Osteocyte (in vitro differentiated cells): ENCODE measurements at regions not wholly inside any gene's neighbourhood (a gene's known extent, or its start where the extent isn't known, plus 50 kb on each side); places are given as distances from the start of the nearest gene placed in this dataset.

Experiments used
- DNase-seq: peaks from one replicate; pipeline ENCODE4 v3.0.0; 2021; ENCODE audit warnings: mixed read lengths; ENCODE audit not compliant: unreplicated experiment; ENCODE audit errors: extremely low spot score
- H3K27ac Mint-ChIP-seq: one replicate; pipeline ENCODE4 v1.8.0; 2021; ENCODE audit warnings: mild to moderate bottlenecking, mixed read lengths; ENCODE audit not compliant: unreplicated experiment
- H3K27me3 Mint-ChIP-seq: one replicate; pipeline ENCODE4 v1.8.0; 2021; ENCODE audit warnings: mixed read lengths; ENCODE audit not compliant: unreplicated experiment
- H3K36me3 Mint-ChIP-seq: one replicate; pipeline ENCODE4 v1.8.0; 2021; ENCODE audit warnings: mixed read lengths; ENCODE audit not compliant: unreplicated experiment
- H3K4me1 Mint-ChIP-seq: one replicate; pipeline ENCODE4 v1.8.0; 2021; ENCODE audit warnings: mixed read lengths; ENCODE audit not compliant: unreplicated experiment
- H3K4me3 Mint-ChIP-seq: one replicate; pipeline ENCODE4 v1.8.0; 2021; ENCODE audit warnings: mild to moderate bottlenecking, moderate library complexity, mixed read lengths; ENCODE audit not compliant: unreplicated experiment
- H3K9me3 Mint-ChIP-seq: one replicate; pipeline ENCODE4 v1.8.0; 2021; ENCODE audit warnings: mixed read lengths; ENCODE audit not compliant: unreplicated experiment
- TF ChIP-seq, protein P1 (sequence below): fragments of 200-600 bp; sonication (generic); IDR thresholded peaks from 2 replicates; pipeline ENCODE4 v1.5.0; 2021; ENCODE audit warnings: antibody characterized with exemption, mild to moderate bottlenecking, moderate library complexity

DNA sequence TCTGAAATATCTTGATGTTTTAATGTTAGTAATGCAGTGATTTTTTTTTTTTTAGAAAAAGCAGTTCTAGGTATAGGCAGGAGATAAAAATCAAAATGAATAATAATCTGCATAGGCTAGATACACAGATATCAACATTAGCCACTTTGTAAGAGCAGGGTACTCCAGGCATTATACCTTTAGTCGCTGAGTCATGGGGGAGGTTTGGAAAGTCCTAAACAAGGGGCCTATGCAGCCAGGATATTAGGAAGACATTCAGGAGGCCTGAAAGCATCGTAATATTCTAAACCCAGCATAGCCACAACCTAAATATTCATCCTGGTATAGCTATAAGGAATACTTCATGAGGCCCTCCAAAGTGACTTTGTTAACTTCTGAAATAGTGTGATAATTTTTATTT is 258.1 kb upstream of the NECTIN3 start:
- no peak for DNase-seq
- Mint-ChIP-seq H3K27ac (no peak overlapping the region), H3K36me3 (no peaks in the 10 kb centered on the region), H3K4me1 (peaks cover 21% of the 10 kb centered on the region), H3K4me3 (no peak overlapping the region), H3K27me3 (no peaks in the 10 kb centered on the region), H3K9me3 (no peaks in the 10 kb centered on the region)
- TF ChIP-seq, protein P1, sequence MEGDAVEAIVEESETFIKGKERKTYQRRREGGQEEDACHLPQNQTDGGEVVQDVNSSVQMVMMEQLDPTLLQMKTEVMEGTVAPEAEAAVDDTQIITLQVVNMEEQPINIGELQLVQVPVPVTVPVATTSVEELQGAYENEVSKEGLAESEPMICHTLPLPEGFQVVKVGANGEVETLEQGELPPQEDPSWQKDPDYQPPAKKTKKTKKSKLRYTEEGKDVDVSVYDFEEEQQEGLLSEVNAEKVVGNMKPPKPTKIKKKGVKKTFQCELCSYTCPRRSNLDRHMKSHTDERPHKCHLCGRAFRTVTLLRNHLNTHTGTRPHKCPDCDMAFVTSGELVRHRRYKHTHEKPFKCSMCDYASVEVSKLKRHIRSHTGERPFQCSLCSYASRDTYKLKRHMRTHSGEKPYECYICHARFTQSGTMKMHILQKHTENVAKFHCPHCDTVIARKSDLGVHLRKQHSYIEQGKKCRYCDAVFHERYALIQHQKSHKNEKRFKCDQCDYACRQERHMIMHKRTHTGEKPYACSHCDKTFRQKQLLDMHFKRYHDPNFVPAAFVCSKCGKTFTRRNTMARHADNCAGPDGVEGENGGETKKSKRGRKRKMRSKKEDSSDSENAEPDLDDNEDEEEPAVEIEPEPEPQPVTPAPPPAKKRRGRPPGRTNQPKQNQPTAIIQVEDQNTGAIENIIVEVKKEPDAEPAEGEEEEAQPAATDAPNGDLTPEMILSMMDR = no peak

DNA sequence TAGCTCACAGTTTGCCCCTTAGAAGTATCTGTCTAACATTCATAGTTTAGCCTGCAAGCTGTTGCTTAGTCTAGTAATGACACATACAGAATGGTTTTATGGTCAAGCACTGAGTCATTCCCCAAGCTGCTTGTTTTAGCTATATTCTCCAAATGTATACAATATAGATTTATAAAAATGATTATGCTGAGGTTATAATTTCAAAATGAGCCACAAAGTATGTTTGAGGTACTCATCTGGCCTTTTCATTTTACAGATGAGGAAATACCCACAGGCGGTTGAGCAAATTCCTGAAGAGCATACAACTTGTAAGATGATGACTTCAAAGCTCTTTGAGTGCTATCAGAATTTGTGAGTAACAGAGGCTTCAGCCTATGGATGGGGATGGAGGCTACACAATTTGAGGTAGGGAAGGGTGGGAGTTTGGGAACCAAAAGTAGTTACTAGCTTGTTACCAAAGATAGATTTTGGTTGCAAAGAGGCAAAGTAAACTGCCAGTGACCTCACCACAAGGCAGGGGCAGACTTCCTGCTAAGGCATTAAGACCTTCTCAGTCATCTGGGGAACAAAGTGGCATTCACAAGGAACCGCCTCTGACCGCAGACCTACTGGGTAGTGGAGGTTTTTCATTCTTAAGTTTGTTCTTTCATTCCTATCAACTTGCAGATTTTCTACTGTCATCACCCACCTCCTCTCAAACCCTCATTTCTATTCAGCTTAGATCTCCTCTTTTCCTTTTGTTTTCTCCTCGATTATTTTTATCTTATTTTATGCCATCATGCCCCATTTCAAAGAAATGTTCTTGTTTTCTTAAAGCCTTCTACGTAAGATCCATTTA is 257.2 kb upstream of the NECTIN3 start:
- H3K36me3 Mint-ChIP-seq = no peaks in the 10 kb centered on the region
- TF ChIP-seq, protein P1 = no peak
- H3K9me3 Mint-ChIP-seq = no peaks in the 10 kb centered on the region
- H3K27me3 Mint-ChIP-seq = no peaks in the 10 kb centered on the region
- DNase-seq = no peak
- peaks cover 21% of the 10 kb centered on the region for H3K4me1 Mint-ChIP-seq
- peak overlapping the region; percentile 81 for H3K27ac Mint-ChIP-seq
- H3K4me3 Mint-ChIP-seq = peak overlapping the region; percentile 31

DNA sequence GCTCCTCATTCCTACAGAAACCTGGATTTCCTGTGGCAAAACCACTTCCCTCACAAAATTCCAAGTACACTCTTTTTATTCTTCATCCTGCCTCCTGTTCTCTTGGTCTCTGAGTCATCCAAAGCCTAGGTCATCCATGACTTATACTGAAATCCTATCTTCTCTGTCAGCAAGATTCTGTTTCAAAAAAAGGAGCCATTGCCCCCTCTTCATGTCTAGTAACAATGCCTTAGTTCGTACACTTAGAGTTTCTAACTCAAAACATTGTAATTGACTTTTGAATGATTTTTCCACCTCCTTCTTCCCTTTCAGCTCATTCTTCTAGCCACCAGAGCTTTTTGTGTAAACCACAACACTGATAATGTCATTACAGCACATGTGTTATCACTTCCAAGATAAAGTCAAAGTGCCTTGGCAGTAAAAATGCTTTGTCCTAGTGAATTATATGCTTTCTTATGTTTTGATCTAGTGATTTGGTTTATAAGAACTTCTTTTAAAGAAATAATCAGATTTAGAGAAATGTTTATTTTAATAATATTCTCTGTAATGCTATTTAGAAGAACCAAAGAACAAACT is 256.5 kb upstream of the NECTIN3 start:
- Mint-ChIP-seq H3K27me3 (no peaks in the 10 kb centered on the region), H3K4me3 (peak overlapping the region; percentile 31), H3K4me1 (peaks cover 21% of the 10 kb centered on the region), H3K9me3 (no peaks in the 10 kb centered on the region), H3K27ac (peak overlapping the region; percentile 81), H3K36me3 (no peaks in the 10 kb centered on the region)
- DNase-seq = no peak
- TF ChIP-seq, protein P1 = no peak

DNA sequence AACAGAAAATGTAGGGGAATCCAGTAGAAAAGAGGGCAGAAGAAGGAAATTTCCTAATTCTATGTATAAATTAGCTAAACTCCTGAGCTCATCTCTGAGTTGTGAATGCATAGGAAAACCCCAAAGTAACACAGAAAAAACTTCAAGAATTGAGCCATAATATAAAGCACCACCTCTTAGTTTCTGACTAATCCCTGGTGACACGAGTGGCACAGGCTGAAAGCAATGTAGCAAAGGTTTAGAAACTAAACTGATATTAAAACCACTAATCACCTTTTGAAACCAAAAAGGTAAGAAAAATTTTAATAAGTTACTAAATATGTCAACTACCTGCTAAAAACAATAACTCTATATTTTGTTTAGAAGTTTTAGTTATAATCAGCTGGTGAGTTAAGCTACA is 255.6 kb upstream of the NECTIN3 start:
- H3K27me3 Mint-ChIP-seq = no peaks in the 10 kb centered on the region
- H3K4me1 Mint-ChIP-seq = peaks cover 18% of the 10 kb centered on the region
- H3K9me3 Mint-ChIP-seq = no peaks in the 10 kb centered on the region
- no peak overlapping the region for H3K4me3 Mint-ChIP-seq
- no peak overlapping the region for H3K27ac Mint-ChIP-seq
- DNase-seq = no peak
- no peaks in the 10 kb centered on the region for H3K36me3 Mint-ChIP-seq
- TF ChIP-seq, protein P1 = no peak

DNA sequence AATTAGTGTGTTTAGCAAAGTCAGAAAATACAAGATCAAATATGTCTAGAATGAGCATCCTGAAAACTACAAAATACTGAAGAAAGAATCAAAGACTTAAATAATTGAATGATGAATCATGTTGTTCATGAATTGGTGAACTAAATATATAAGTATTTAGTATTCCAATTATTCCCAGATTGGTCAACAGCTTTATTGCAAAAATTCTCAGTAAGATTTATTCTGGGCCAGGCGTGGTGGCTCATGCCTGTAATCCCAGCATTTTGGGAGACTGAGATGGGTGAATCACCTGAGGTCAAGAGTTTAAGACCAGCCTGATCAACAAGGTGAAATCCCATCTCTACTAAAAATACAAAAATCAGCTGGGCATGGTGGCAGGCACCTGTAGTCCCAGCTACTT is 250.0 kb upstream of the NECTIN3 start:
- no peaks in the 10 kb centered on the region for H3K36me3 Mint-ChIP-seq
- H3K27me3 Mint-ChIP-seq = no peaks in the 10 kb centered on the region
- H3K27ac Mint-ChIP-seq = no peak overlapping the region
- no peak overlapping the region for H3K4me3 Mint-ChIP-seq
- TF ChIP-seq, protein P1 = no peak
- H3K4me1 Mint-ChIP-seq = no peaks in the 10 kb centered on the region
- peaks cover 7% of the 10 kb centered on the region for H3K9me3 Mint-ChIP-seq
- no peak for DNase-seq
